ENCODE measurements at regions not wholly inside any gene's neighbourhood (a gene's known extent, or its start where the extent isn't known, plus 50 kb on each side); places are given as distances from the start of the nearest gene placed in this dataset.

DNA sequence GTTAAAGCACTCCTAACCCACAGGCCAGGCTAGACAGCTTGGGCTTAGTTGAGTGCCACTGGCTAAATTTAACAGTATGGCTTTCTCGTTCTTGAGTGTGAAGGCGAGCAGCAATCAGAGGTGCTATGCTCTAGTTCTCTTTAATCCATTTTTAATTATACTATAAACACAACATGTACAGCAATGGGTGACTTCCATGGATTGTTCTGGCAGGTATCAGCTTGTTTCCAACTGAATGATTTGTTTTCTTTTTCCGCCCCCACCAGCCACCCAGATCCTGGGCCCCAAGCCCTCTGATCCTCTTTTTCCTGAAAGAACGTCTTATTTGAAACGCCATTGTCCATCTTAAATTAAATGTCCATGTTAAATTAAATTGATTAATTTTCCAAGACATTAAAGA, 244.8 kb downstream of the IKZF2 start:
- Histone ChIP-seq H3K27ac (no peak overlapping the region), H3K4me3 (no peak overlapping the region), H3K27me3 (no peaks in the 10 kb centered on the region), H3K4me1 (no peaks in the 10 kb centered on the region), H3K9me3 (no peaks in the 10 kb centered on the region), H3K36me3 (no peaks in the 10 kb centered on the region)
- DNase-seq (no peak), ATAC-seq (no peak)
- intact Hi-C loops (cut with DNase I), result no loop called here
- TF ChIP-seq, protein P1, sequence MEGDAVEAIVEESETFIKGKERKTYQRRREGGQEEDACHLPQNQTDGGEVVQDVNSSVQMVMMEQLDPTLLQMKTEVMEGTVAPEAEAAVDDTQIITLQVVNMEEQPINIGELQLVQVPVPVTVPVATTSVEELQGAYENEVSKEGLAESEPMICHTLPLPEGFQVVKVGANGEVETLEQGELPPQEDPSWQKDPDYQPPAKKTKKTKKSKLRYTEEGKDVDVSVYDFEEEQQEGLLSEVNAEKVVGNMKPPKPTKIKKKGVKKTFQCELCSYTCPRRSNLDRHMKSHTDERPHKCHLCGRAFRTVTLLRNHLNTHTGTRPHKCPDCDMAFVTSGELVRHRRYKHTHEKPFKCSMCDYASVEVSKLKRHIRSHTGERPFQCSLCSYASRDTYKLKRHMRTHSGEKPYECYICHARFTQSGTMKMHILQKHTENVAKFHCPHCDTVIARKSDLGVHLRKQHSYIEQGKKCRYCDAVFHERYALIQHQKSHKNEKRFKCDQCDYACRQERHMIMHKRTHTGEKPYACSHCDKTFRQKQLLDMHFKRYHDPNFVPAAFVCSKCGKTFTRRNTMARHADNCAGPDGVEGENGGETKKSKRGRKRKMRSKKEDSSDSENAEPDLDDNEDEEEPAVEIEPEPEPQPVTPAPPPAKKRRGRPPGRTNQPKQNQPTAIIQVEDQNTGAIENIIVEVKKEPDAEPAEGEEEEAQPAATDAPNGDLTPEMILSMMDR (IDR thresholded peaks at IDR 0.05), result no peak

- Histone ChIP-seq H3K27ac (no peak overlapping the region), H3K36me3 (no peaks in the 10 kb centered on the region), H3K4me1 (no peaks in the 10 kb centered on the region), H3K9me3 (no peaks in the 10 kb centered on the region), H3K27me3 (no peaks in the 10 kb centered on the region), H3K4me3 (no peak overlapping the region)
- no peak for ATAC-seq
- intact Hi-C loops (cut with DNase I), result no loop called here
- no peak for DNase-seq
- TF ChIP-seq, protein P1 (IDR thresholded peaks at IDR 0.05), result no peak
Measured at GRCh38 chr2:212905640-212906201, 245.7 kb downstream of the IKZF2 start.

DNA sequence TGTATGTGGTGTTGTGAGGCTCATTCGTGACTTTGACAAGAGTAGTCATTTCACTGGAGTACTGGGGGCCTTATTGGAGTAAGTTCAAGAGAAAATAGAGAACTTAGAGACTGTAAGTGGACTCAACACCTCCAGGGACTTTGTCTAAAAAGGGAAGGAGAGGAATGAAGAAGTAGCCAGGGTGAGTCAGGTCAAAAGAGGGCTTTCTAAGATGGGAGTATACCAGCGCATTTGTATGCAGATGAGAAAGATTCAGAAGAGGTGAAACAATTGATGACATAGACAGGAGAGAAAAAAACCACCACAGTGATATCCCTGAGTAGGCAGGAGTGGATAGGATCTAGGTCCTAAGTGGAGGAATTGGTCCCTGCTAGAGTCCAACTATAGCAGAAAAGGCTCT, 246.8 kb downstream of the IKZF2 start:
- TF ChIP-seq, protein P1 (IDR thresholded peaks at IDR 0.05), result no peak
- Histone ChIP-seq H3K4me3 (no peak overlapping the region), H3K9me3 (no peaks in the 10 kb centered on the region), H3K36me3 (no peaks in the 10 kb centered on the region), H3K27ac (no peak overlapping the region), H3K4me1 (no peaks in the 10 kb centered on the region), H3K27me3 (no peaks in the 10 kb centered on the region)
- ATAC-seq (peak; percentile 76), DNase-seq (no peak)
- intact Hi-C loops (cut with DNase I), result no loop called here

GRCh38 chr2:212903413-212903812, 248.0 kb downstream of the IKZF2 start:
- Histone ChIP-seq H3K4me1 (no peaks in the 10 kb centered on the region), H3K27ac (no peak overlapping the region), H3K36me3 (no peaks in the 10 kb centered on the region), H3K9me3 (no peaks in the 10 kb centered on the region), H3K27me3 (no peaks in the 10 kb centered on the region), H3K4me3 (no peak overlapping the region)
- TF ChIP-seq, protein P1 (IDR thresholded peaks at IDR 0.05), result no peak
- ATAC-seq, result no peak
- DNase-seq, result no peak
- intact Hi-C loops (cut with DNase I), result no loop called here

GRCh38 chr2:212902421-212902820, 249.0 kb downstream of the IKZF2 start:
- no peak for ATAC-seq
- H3K36me3 ChIP-seq, result no peaks in the 10 kb centered on the region
- no peaks in the 10 kb centered on the region for H3K9me3 ChIP-seq
- TF ChIP-seq, protein P1 (IDR thresholded peaks at IDR 0.05), result no peak
- no peaks in the 10 kb centered on the region for H3K4me1 ChIP-seq
- no peak overlapping the region for H3K4me3 ChIP-seq
- intact Hi-C loops (cut with DNase I), result no loop called here
- no peaks in the 10 kb centered on the region for H3K27me3 ChIP-seq
- H3K27ac ChIP-seq, result no peak overlapping the region
- DNase-seq, result no peak

All from upper lobe of right lung (tissue), 1 donor.